ENCODE measurements at regions not wholly inside any gene's neighbourhood (a gene's known extent, or its start where the extent isn't known, plus 50 kb on each side); places are given as distances from the start of the nearest gene placed in this dataset.
"Not testable (repeated sequence)": the region's sequence is repeated elsewhere in the genome, so short reads cannot be mapped to it uniquely, and the experiment has no call there.

GRCh38 chr16:21367733-21368421 is 89.8 kb upstream of the CRYM start:
- DNase-seq (ENCODE audit: low read depth); in situ Hi-C loops (cut with HindIII; ENCODE audit: low pct_unique_long_range_greater_than_20kb, low sequenced_read_pairs): not testable (repeated sequence)

- in situ Hi-C loops (cut with HindIII; ENCODE audit: low pct_unique_long_range_greater_than_20kb, low sequenced_read_pairs); DNase-seq (ENCODE audit: low read depth): not testable (repeated sequence)
Observed at GRCh38 chr16:21366998-21367397, 88.9 kb upstream of the CRYM start.

GRCh38 chr16:21365541-21365940 is 87.5 kb upstream of the CRYM start:
- DNase-seq (ENCODE audit: low read depth); in situ Hi-C loops (cut with HindIII; ENCODE audit: low pct_unique_long_range_greater_than_20kb, low sequenced_read_pairs): not testable (repeated sequence)

- peak; percentile 66 for DNase-seq (ENCODE audit: low read depth)
- in situ Hi-C loops (cut with HindIII; ENCODE audit: low pct_unique_long_range_greater_than_20kb, low sequenced_read_pairs): not testable (repeated sequence)
Observed at GRCh38 chr16:21363550-21364223, 85.6 kb upstream of the CRYM start.

GRCh38 chr16:21361612-21362227 is 83.6 kb upstream of the CRYM start:
- in situ Hi-C loops (cut with HindIII; ENCODE audit: low pct_unique_long_range_greater_than_20kb, low sequenced_read_pairs); DNase-seq (ENCODE audit: low read depth): not testable (repeated sequence)

- DNase-seq (ENCODE audit: low read depth); in situ Hi-C loops (cut with HindIII; ENCODE audit: low pct_unique_long_range_greater_than_20kb, low sequenced_read_pairs): not testable (repeated sequence)
Observed at GRCh38 chr16:21361045-21361444, 83.0 kb upstream of the CRYM start.

- DNase-seq (ENCODE audit: low read depth); in situ Hi-C loops (cut with HindIII; ENCODE audit: low pct_unique_long_range_greater_than_20kb, low sequenced_read_pairs): not testable (repeated sequence)
Observed at GRCh38 chr16:21359513-21359912, 81.4 kb upstream of the CRYM start.

- in situ Hi-C loops (cut with HindIII; ENCODE audit: low pct_unique_long_range_greater_than_20kb, low sequenced_read_pairs); DNase-seq (ENCODE audit: low read depth): not testable (repeated sequence)
Observed at GRCh38 chr16:21358261-21358795, 80.2 kb upstream of the CRYM start.

GRCh38 chr16:21356308-21356707 is 78.2 kb upstream of the CRYM start:
- DNase-seq (ENCODE audit: low read depth); in situ Hi-C loops (cut with HindIII; ENCODE audit: low pct_unique_long_range_greater_than_20kb, low sequenced_read_pairs): not testable (repeated sequence)

GRCh38 chr16:21351433-21351832 is 73.3 kb upstream of the CRYM start:
- in situ Hi-C loops (cut with HindIII; ENCODE audit: low pct_unique_long_range_greater_than_20kb, low sequenced_read_pairs); DNase-seq (ENCODE audit: low read depth): not testable (repeated sequence)

- DNase-seq (ENCODE audit: low read depth); in situ Hi-C loops (cut with HindIII; ENCODE audit: low pct_unique_long_range_greater_than_20kb, low sequenced_read_pairs): not testable (repeated sequence)
Observed at GRCh38 chr16:21350851-21351250, 72.8 kb upstream of the CRYM start.

GRCh38 chr16:21349336-21349735 is 71.2 kb upstream of the CRYM start:
- in situ Hi-C loops (cut with HindIII; ENCODE audit: low pct_unique_long_range_greater_than_20kb, low sequenced_read_pairs); DNase-seq (ENCODE audit: low read depth): not testable (repeated sequence)

GRCh38 chr16:21348815-21349214 is 70.7 kb upstream of the CRYM start:
- in situ Hi-C loops (cut with HindIII; ENCODE audit: low pct_unique_long_range_greater_than_20kb, low sequenced_read_pairs); DNase-seq (ENCODE audit: low read depth): not testable (repeated sequence)

- DNase-seq (ENCODE audit: low read depth); in situ Hi-C loops (cut with HindIII; ENCODE audit: low pct_unique_long_range_greater_than_20kb, low sequenced_read_pairs): not testable (repeated sequence)
Observed at GRCh38 chr16:21347538-21347937, 69.4 kb upstream of the CRYM start.

GRCh38 chr16:21346756-21347491 is 68.8 kb upstream of the CRYM start:
- DNase-seq (ENCODE audit: low read depth); in situ Hi-C loops (cut with HindIII; ENCODE audit: low pct_unique_long_range_greater_than_20kb, low sequenced_read_pairs): not testable (repeated sequence)

GRCh38 chr16:21344361-21344912 is 66.3 kb upstream of the CRYM start:
- in situ Hi-C loops (cut with HindIII; ENCODE audit: low pct_unique_long_range_greater_than_20kb, low sequenced_read_pairs); DNase-seq (ENCODE audit: low read depth): not testable (repeated sequence)

- no peak for DNase-seq (ENCODE audit: low read depth)
- in situ Hi-C loops (cut with HindIII; ENCODE audit: low pct_unique_long_range_greater_than_20kb, low sequenced_read_pairs): no loop called here
Observed at GRCh38 chr16:21341101-21341500, 63.0 kb upstream of the CRYM start.

- in situ Hi-C loops (cut with HindIII; ENCODE audit: low pct_unique_long_range_greater_than_20kb, low sequenced_read_pairs): no loop called here
- no peak for DNase-seq (ENCODE audit: low read depth)
Observed at GRCh38 chr16:21339941-21340340, 61.9 kb upstream of the CRYM start.

All from Caki2 (cell line).